GM19025 (cell line): ENCODE measurements at regions not wholly inside any gene's neighbourhood (a gene's known extent, or its start where the extent isn't known, plus 50 kb on each side); places are given as distances from the start of the nearest gene placed in this dataset.
"Not testable (repeated sequence)": the region's sequence is repeated elsewhere in the genome, so short reads cannot be mapped to it uniquely, and the experiment has no call there.

Experiments used
- ATAC-seq: cut with Tn5 transposase; IDR thresholded peaks from one replicate; pipeline ENCODE4 v1.9.1; 2021; ENCODE audit warnings: mild to moderate bottlenecking, low read depth, moderate library complexity; ENCODE audit not compliant: unreplicated experiment

DNA sequence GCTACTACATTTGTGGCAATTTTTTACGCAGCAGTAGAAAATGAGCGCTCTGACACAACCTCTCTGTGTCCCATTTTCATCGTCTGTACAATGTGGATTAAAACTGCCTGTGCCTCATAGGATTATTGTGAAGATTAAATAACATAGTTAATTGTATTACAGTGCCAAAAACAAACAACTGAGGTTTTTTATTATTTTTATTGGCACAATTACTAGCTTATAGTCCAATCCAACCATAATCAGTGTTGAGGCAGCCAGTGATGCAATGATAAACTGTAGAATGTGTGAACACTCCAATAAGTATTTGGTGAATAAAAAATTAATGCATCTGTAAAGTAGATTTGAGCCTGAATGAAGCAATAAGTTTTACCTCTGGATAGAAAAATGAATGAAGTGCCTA is 588.3 kb downstream of the DNAH5 start:
- ATAC-seq, result no peak

GRCh38 chr5:13354611-13355010 is 589.9 kb downstream of the DNAH5 start:
- ATAC-seq, result no peak

DNA sequence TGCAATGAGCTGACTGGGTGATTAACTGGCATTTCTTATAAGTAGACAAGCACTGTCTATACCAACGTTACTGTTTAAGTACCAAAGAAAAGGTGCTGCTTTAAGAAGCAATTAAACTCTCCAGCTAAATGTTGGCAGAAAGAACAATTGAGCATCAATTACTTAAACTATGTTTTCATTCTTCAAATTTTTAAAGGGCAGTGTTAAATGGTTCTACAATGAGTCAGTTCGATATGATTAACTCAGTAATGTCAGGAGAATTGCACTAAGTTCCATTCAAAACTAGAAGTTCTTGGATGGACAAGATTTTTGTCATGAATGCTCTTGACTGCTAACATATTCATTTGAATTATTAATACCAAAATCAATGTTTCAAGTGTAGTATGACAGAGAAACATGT is 593.7 kb downstream of the DNAH5 start:
- ATAC-seq, result no peak

- no peak for ATAC-seq
Measured at GRCh38 chr5:13348568-13348967, 595.9 kb downstream of the DNAH5 start.

GRCh38 chr5:13346401-13346800 is 598.1 kb downstream of the DNAH5 start:
- no peak for ATAC-seq

GRCh38 chr5:13339093-13339492 is 605.4 kb downstream of the DNAH5 start:
- no peak for ATAC-seq

DNA sequence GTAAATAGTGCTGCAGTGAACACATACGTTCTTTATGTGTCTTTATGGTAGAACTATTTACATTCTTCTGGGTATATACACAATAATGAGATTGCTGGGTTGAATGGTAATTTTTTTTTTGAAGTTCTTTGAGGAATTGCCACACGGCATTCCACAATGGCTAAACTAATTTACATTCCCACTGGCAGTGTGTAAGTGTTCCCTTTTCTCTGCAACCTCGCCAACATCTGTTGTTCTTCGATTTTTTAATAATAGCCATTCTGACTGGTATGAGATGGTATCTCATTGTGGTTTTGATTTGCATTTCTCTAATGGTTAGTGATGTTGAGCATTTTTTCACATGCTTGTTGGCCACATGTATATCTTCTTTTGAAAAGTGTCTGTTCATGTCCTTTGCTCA is 609.5 kb downstream of the DNAH5 start:
- not testable (repeated sequence) for ATAC-seq

DNA sequence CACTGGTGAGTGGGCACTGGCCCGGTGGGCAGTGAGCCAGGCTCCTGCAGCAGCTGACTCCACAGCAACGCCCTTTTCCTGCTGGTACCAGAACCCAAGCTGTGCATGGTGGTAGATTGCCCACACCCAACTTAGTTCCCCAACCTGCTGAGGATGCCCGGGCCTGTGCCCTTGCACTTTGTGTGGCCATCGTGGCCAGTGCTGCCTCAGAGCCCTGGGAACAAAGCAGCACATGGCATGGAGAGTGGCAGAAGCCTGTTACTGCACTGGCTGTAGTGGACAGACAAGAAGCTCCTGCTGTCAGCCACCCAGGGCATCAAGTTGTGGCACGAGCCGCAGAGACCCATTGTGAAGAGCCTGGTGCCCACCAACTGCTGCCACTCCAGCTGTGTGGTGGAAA is 612.9 kb downstream of the DNAH5 start:
- ATAC-seq, result no peak

GRCh38 chr5:13328316-13328715 is 616.2 kb downstream of the DNAH5 start:
- ATAC-seq, result no peak

DNA sequence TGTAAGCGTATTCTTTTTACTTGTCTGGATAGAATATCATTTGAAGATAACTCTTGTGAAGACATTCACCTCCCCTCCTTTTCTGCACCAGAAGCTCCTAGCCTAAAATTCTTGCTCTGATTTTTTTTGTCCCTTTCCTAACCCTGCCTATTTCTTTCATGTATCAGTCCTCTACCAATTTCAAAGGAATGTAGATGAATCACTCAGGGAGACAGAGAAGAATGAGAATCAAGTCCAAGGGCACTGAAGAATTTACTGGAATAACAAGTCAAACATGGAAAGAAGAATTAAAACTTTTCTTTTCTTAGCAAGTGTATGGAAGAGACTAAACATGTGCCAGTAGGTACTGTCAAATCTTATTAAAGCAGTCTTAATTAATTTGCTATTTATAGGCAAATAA is 618.7 kb downstream of the DNAH5 start:
- ATAC-seq, result no peak

GRCh38 chr5:13322769-13323168 is 621.7 kb downstream of the DNAH5 start:
- ATAC-seq, result no peak

DNA sequence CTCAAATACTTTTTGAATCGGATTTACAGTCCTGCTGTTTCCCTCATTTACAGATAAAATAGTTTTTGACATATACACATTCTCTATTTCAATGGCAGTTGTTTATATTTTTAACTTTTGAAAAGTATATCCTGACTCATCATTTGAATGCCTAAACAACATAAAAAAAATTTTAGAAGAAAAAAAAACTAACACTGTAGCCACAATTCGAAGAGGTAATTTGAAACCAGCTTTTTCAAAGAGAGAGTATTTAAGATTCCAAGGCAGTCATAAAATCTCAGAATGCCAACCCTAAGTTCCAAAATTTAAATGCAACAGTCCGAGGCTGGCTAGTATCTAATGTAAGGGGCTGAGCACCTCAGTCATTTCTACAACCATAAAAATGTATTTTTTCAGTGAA is 626.8 kb downstream of the DNAH5 start:
- no peak for ATAC-seq

DNA sequence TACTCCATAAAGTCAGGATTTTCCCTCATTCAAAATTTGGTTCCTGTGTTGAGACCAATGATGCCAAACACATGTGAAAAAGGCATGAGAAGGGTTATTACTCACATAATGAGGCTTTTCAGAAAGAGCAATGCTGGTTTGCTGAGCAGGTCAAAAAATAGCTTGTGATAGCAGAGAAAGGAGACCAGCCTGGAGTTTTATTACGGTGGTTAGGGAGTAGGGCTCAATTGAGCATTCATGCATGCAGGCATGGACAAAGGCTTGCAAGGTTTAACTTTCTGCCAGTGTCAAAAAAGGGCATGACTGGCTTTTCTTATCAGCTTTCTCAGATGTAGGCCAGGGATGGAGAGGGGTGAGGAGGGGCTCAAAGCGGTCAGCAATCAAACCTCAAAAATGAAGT is 628.3 kb downstream of the DNAH5 start:
- no peak for ATAC-seq

GRCh38 chr5:13307480-13307879 is 637.0 kb downstream of the DNAH5 start:
- no peak for ATAC-seq

DNA sequence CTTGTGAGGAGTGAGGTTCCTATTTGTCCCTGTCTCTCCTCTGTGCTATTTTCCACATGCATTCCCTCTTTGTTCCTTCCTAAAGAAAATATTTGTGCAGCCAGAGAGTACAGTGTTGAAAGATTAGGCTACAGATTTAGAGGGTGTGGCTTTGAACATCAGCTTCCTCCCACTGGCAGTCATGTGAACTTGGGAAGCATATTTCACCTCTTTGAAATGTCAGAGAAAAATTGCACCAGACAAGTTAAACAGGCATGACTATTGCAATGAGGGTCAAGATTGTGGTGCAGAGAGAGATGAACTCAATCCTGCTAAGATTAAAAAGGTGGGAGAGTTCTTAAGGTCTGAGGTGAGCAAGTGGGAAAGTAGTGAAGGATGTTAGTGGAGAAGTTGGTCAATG is 641.0 kb downstream of the DNAH5 start:
- ATAC-seq, result no peak

DNA sequence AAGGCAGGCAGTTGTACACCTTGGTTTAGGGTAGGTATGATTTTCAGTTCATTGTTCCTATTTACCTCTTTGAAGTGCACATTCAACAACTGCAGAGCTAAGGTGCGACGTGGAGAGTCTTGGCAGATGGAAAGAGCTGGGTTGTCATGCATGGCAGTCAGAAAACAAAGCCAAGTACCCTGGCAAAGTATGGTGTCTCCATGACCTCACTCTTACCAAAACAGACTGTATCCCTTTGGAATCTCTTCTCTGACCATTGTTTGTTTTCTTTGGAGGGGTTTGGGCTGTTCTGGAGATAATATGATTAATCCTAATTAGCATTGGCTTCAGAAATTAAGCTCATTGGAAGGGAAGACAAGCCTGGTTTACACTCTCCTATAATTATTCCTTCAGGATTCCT is 665.7 kb downstream of the DNAH5 start:
- ATAC-seq, result no peak

DNA sequence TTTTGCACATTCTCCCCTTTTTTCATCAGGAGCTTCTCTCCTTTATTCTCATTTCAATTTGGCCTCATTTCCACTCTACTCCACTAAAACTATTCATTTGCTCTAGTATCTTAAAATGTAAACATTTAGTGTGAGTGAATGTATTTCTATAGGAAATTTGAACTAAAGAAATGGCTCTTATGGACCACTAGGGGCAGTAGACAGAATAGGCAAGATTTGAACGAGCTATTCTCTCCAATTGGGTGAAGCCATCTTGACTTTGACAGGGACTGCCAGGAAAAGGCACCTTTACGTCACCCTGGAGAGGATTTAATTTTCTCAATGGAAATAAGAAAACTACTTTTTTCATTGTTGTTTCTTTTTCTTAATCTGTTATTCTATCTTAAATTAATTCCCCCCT is 666.3 kb downstream of the DNAH5 start:
- ATAC-seq, result no peak

- ATAC-seq, result no peak
Measured at GRCh38 chr5:13276156-13276555, 668.3 kb downstream of the DNAH5 start.

DNA sequence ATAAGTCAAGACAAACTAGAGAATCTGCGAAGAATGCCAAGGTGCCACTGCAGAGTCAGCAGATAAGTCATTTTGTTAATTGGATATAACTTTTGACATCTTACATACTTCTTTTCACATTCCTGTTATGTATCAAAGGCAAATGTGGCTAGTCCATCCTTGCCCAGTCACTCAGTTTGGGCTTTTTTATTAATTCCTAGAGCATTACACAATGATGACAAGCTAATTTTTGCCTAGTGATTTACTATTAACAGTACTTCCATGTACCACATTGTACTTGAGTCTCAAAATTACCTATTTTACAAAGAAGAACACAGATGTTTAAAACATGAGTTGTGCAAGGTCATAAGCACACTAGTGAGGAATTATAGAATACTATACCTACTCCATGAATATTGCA is 680.8 kb downstream of the DNAH5 start:
- no peak for ATAC-seq

DNA sequence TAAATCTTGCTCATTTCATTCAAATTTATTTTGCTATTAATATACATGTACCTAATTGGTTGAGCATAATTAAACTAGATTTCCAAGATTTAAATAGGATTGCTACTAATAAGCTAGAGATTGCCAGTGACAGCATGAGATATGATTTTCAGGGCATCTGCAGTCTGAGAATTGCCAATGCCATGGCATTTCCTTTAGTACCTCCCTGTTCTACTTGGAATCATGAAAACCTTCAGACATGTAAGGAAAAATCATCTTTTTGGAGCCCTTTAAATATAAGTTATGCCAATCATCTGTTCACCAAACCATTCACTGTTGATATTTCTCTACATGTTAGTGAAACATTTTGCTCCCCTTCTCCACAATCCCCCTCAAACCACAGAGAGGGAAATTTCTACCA is 691.4 kb downstream of the DNAH5 start:
- no peak for ATAC-seq

DNA sequence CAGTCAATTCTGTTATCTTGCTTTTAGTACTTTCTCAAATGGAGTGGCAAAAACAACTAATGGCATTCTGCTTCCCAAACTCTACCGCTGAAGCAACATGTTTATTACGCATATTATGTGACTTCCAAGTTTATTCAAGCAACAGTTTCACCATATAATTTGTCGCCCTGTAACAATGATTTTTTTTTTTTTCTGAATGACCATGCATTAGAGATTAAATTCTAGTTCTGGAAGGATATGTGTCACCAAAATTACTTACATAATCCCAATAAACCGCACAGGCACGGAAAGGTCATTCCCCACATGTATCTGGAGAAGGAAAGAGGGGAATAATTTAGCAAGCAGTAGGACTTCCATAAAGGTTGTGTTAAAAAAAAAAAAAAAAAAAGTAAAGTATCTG is 691.8 kb downstream of the DNAH5 start:
- ATAC-seq, result no peak

DNA sequence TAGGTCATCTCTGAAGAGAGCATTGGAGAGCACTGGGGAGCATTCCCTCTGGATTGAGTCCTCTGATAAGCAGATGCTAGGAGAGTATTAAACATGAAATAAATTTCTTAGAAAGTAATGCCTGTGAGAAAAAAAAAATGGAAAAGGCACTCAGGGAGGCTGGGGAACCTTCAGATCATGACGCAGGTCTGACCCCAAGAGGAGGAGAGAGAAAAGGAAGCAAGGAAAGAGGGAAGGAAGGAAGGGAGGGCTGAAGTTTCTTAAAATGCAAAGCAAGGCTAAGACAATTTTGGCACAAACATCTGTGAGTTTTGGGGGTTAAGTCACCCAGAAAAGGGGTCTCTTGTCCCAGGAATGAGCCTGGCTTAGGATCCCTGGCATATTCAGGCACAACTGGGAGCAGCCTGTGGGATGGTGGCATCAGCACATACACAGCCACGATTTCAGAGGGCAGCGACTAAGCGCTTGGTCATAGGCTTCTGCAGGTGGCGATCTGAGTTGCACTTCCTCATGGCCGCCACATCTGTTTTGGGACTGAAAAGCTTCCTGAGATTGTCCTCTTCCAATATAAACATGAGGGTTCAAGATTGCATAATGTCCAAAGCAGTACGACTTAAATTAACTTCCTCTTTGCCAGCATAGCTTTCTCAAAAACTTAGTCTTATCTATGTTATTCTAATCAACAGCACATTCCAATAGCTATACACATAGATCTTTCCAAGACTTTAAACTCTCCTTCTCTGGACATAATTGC is 692.7 kb downstream of the DNAH5 start:
- ATAC-seq, result no peak
